ENCODE measurements at regions not wholly inside any gene's neighbourhood (a gene's known extent, or its start where the extent isn't known, plus 50 kb on each side); places are given as distances from the start of the nearest gene placed in this dataset.

DNA sequence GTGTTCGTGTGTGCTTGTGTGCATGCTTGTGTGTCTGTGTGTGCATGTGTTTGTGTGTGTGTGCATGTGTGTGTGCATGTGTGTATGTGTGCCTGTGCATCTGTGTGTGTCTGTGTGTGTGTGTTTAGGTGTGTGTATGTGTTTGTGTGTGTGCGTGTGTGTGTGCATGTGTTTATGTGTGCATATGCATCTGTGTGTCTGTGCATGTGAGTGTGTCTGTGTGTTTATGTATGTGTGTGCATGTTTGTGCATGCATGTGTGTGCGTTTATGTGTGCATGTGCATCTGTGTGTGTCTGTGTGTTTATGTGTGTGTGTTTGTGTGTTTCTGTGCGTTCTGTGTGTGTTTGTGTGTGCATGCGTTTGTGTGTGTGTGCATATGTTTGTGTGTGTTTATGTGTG is 106.6 kb upstream of the TNRC6C start:
- no peak for DNase-seq

GRCh38 chr17:77852731-77853130 is 105.8 kb upstream of the TNRC6C start:
- DNase-seq, result no peak

DNA sequence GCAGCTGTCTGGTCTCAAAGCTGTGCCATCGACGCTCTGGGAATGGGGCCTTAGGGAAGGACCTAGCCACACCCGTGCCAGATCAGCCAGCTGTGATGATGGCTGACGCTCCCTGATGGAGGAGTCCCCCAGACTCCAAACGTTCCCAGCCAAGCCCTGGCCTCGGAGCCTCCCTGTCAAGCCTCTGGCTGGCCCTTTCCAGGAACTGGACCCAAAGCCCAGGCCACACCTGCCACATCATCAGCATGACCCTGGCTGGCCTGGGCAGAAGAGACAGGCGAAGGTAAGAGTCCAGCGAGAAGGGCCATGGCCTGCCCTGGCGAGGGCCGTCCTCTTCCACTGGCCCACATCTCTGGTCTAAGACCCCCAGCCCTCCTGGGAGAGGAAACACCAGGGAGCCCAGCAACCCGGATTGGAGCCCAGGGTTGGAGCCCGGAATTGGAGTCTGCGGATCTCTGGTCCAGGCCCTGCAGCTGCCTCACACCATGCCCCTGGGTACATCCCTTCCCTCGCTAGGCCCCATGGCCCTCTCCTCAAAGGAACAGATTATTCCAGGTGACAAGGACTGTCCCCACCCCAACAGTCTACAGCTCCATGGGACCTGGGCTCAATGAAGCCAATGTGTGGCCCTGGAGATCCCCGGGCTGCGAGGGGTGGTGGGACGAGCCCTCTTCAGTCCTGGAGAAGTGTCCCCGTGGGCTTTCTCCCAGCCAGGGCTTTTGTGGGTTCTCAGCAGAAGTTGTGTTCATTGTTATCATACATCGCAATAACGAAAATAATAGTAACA is 105.1 kb upstream of the TNRC6C start:
- no peak for DNase-seq

- DNase-seq, result no peak
Measured at GRCh38 chr17:77854083-77854758, 104.3 kb upstream of the TNRC6C start.

DNA sequence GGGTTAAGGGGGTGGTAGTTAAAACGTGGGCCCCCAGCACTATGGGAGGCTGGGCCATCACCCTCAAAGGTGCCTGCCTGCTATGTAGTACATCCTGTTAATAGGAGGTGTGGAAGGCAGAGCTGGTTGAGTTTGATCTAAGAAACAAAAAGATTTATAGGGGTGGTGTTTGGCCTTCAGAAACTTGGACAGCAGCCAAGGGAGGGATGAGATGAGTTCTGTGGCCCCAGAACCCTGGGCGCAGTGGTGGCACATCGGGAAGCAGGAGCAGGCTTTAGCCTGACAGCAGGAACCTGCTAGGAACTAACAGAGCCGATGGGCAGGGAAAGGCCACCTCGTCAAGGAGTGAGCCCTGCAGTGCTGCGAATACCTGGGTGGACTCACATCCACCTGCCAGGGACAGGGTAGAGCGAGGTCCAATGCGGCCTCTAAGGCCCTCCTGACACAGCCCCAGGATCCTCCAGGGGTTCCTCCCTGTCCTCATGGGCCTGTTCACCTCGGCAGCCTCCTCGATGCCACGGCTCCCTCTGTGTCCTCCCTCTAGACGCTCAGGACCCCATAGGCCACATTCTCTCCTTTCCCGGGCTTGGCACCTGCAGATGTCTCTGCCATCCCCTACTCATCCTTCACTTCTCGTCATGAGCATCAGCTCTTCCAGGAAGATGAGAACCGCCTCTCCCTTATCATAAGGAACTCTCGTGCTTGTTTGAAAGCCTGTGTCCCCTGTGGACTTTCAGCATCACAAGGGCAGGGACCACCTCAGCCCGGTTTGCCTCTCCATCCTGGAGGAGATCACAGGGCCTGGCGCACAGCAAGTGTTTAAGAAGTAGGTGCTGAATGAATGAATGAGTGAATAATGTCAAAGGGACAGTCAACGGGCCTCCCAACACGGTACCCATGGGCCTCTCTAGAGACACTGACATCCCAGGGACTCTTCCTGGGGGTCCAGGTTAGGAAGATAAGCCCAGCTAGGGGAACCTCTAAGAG is 103.5 kb upstream of the TNRC6C start:
- no peak for DNase-seq

GRCh38 chr17:77856551-77857305 is 101.8 kb upstream of the TNRC6C start:
- no peak for DNase-seq

GRCh38 chr17:77857306-77857555 is 101.3 kb upstream of the TNRC6C start:
- DNase-seq, result no peak

DNA sequence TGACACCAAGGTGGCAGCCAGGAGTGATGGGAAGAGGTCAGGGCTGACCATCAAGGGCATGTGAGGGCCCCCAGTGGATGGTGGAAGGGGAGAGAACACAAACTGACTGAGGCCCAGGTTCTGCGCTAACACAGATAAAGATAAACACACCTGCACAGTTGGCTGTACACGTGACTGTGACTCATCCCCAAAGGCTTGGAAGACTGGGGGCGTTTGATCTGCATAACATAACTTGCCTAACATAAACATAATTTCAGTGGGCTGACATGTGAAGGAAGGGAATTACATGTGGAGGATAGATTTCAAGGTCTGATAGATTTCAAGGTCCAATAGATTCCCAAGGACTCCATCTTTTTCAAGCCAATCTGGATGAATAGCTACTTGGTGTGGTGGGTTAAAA is 100.9 kb upstream of the TNRC6C start:
- DNase-seq, result peak; percentile 45

DNA sequence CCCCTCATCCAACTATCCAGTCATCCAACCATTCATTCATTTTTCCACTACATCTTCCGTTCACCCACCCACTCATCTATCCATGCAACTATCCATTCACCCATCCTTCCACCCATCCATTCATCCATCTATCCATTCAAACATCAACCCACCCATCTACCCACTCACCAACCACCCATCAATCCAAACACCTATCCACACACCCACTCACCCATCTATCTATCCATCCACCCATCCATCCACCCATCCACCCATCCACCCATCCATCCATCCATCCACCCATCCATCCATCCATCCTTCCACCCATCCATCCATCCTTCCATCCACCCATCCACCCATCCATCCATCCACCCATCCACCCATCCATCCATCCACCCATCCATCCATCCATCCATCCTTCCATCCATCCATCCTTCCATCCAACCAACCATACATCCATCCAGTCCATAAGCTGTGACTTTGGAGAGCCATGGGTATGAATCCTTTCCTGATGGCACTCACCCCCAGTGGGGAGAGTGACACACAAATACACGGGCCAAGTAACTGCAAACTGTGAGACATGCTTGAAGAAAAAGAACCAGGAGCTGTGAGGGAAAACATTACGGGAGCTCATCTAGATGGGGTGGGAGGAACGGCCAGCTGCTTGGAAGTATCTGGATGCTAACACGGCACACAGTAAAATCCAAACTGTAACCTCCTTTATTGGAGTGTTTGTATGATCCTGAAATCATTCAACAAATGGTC is 100.0 kb upstream of the TNRC6C start:
- DNase-seq, result no peak

DNA sequence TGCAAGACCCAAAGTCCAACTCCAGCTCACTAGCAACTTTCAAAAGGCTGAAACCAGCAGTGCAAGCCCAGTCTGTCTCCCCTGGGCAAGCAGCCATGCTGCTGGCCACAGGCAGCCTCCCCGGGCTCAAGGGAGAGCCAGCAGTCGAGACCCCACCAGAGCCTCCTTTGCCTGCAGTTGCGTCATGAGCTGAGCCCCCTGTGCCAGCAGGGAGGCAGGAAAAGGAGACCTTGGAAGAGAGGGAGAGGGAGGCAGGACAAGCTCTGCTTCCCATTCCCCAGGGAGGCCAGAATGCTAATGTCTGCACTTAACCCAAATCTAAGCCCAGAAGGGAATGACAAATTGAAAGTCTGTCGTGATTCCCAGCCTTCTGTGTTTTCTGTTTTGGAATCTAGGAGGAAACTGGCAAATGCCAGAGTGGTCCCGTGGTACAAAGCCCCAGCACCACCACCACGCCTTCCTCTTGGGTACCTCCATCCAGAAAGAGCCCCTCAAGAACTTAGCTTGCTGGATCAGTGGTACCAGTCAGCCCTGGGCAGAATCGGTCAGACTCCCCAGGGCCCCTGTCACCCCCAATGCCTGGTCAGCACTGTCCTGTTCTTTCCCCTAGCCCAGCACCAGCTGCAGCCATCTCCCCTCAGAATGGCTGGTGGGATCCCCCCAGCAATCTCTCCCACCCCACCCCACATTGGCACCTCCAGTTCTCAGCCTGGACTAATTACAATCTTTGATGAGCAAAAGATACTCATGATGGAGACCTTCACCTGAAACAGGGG is 99.3 kb upstream of the TNRC6C start:
- DNase-seq, result no peak

GRCh38 chr17:77861133-77861695 is 97.3 kb upstream of the TNRC6C start:
- no peak for DNase-seq

- DNase-seq, result no peak
Measured at GRCh38 chr17:77861981-77862645, 96.4 kb upstream of the TNRC6C start.

GRCh38 chr17:77862890-77863813 is 95.4 kb upstream of the TNRC6C start:
- DNase-seq, result no peak

- DNase-seq, result no peak
Measured at GRCh38 chr17:77863814-77864161, 94.7 kb upstream of the TNRC6C start.

DNA sequence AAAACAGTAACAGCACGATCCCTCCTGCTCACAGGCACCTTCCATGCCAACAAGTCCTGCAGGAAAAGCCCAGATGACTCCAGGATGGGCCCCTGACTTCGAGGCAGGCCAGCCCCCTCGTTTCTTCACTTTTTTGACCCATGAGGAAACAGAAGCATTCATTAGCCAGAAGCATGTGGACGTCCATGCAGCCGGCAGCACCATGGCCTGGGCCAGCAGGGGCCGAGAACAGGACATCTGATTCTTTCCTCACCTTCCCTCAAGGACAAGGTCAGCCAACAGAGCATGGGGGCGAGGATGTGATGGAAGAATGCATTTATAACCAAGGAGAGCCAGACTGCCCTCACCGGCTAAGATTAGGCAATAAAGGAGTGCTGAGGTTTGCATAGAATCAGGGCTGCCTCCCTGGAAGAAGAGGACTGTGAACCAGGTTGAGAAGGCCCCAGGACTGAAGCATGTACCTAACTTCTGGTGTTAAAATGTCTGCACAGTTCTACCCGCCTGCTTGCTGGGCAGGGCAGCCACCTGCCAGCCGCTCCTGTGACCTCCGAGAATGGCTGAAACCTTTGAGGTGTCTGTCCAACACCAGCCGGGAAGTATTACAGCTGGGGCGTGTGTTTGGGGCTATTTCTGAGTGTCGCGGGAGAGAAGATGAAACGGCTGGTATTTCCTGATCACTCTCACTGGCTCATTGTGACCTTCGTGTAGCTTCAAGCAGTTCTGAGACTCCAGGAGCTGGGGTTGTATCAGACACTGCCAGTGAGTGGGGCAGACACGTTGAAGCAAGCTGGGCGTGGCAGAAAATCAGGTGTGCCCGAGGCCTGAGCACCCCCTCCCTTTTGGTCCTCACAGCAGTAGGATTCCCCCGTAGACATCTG is 94.0 kb upstream of the TNRC6C start:
- DNase-seq, result no peak

DNA sequence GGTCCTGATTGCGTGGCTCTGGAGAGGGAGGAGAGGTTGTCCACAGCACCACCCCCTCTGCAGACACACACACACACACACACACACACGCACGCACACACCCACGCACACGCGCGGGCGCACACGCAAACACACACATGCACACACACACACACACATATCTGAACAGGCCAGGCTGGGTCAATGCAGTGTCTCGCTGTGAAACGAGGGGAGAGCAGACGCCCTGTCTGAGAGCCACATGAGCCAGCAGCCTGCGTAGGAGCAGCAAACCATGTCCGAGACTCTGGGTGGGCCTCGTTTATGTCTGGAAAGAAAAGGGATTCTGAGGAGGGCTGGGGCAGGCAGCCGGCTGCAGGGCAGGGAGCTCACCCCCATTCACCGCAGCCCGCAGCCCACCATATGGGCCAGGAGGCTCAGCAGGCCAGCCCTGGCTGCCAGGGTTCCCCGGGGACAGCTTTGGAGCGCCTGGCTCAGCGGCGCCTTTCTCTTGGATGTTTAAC is 93.3 kb upstream of the TNRC6C start:
- DNase-seq, result no peak

DNA sequence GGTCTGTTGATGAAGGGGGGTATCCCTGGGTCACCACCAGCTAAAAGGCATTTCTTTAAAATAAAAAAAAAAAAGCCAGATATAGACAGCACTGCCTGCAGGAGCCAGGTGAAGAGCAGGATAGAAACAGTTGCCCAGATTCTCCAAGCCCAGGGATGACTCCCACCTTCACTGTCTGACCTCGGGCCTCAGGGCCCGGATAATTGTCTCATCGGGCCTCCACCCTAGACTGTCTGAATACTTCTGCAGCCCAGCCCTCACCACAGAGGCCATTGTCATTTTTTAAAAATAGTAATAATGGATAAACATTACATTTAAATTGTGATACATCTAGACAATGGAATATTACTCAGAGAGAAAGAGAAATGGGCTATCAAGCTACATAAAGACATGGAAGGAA is 92.8 kb upstream of the TNRC6C start:
- DNase-seq, result no peak

GRCh38 chr17:77867308-77867781 is 91.2 kb upstream of the TNRC6C start:
- no peak for DNase-seq
